ENCODE measurements at regions not wholly inside any gene's neighbourhood (a gene's known extent, or its start where the extent isn't known, plus 50 kb on each side); places are given as distances from the start of the nearest gene placed in this dataset.
"Not testable (repeated sequence)": the region's sequence is repeated elsewhere in the genome, so short reads cannot be mapped to it uniquely, and the experiment has no call there.

DNA sequence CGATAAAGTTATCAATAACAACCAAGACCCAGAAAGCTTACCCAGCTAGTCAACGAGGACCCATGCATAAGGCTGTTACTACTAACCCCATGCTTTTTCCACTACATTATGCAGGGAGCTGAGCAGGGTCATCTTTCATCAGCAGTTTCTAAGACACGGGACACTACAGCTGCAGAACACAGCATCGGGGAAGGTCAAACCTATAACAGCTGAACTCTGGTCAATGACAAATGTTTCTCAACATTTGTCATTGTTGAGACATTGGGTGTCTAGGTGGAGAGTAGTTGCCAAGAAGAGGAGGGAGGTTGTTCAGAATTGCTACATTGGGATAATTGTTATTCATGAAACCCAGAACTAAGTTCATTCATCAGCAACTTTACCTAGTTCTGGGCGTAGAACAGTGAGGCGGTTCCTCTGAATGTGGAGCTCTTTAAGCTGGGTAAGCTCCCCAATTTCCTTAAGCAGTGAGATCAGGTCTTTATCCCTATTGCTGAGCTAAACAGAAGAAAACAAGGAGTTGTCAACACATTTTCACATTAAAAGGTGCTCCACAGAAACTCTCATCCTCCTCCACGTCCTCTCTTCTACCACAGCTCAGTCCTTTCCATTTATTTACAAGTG is 105.6 kb downstream of the ZNF22 start:
- no peak for DNase-seq (ENCODE audit: low read depth)
- TF ChIP-seq, protein P1, sequence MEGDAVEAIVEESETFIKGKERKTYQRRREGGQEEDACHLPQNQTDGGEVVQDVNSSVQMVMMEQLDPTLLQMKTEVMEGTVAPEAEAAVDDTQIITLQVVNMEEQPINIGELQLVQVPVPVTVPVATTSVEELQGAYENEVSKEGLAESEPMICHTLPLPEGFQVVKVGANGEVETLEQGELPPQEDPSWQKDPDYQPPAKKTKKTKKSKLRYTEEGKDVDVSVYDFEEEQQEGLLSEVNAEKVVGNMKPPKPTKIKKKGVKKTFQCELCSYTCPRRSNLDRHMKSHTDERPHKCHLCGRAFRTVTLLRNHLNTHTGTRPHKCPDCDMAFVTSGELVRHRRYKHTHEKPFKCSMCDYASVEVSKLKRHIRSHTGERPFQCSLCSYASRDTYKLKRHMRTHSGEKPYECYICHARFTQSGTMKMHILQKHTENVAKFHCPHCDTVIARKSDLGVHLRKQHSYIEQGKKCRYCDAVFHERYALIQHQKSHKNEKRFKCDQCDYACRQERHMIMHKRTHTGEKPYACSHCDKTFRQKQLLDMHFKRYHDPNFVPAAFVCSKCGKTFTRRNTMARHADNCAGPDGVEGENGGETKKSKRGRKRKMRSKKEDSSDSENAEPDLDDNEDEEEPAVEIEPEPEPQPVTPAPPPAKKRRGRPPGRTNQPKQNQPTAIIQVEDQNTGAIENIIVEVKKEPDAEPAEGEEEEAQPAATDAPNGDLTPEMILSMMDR (IDR thresholded peaks at IDR 0.05; ENCODE audit: insufficient read depth, low read length), result no peak
- H3K4me3 ChIP-seq (ENCODE audit: low read depth, low read length), result no peak overlapping the region

- TF ChIP-seq, protein P1 (IDR thresholded peaks at IDR 0.05; ENCODE audit: insufficient read depth, low read length), result no peak
- no peak overlapping the region for H3K4me3 ChIP-seq (ENCODE audit: low read depth, low read length)
- no peak for DNase-seq (ENCODE audit: low read depth)
Observed at GRCh38 chr10:45111509-45111908, 110.8 kb downstream of the ZNF22 start.

DNA sequence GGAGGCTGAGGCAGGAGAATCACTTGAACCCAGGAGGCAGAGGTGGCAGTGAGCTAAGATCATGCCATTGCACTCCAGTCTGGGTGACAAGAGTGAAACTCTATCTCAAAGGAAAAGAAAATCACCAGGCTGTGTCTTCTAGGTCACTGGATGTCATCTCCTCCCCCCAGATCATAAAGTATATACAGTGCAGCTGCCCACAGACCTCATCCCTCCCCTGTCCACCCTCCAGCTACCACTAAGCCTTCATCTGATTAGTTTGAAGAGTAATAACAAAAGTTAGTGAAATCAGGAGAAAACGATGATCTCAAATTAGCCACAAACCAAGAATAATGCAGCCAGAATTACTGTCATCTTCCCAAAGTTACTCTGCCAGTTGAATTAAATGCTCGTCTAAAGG is 117.2 kb downstream of the ZNF22 start:
- not testable (repeated sequence) for DNase-seq (ENCODE audit: low read depth); H3K4me3 ChIP-seq (ENCODE audit: low read depth, low read length)

- H3K4me3 ChIP-seq (ENCODE audit: low read depth, low read length), result no peak overlapping the region
- TF ChIP-seq, protein P1 (IDR thresholded peaks at IDR 0.05; ENCODE audit: insufficient read depth, low read length), result no peak
- DNase-seq (ENCODE audit: low read depth), result no peak
Observed at GRCh38 chr10:45118929-45119328, 118.2 kb downstream of the ZNF22 start.

DNA sequence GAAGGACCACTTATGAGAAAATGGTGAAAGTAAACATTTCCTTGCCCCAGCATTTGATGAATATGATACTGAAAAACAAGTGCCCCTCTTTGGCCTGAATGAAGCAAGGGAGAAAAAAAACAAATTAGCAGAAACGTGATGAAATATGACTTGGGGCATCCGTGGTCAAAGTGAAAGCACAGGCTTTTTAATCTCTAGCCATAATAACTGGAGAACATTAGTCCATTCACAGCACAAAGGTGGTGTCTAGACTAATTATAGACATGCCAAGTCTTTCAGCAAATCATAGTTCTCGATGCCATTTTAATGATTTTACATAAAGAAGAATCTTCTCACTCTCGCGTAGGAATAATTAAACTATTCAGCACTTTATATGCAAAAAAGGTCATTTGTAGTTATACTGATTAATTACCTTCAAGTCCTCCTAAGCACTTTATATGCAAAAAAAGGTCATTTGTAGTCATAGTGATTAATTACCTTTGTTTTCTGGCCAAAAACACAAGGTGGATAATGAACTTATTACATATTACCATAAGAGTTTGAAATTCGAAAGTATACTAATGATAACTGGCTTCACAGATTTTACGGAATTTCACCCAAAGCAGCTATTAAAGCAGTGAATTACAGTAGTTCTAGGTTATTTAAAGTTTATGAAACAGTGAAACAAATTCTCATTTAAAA is 121.6 kb downstream of the ZNF22 start:
- not testable (repeated sequence) for H3K4me3 ChIP-seq (ENCODE audit: low read depth, low read length); DNase-seq (ENCODE audit: low read depth)

- H3K4me3 ChIP-seq (ENCODE audit: low read depth, low read length), result no peak overlapping the region
- no peak for DNase-seq (ENCODE audit: low read depth)
- TF ChIP-seq, protein P1 (IDR thresholded peaks at IDR 0.05; ENCODE audit: insufficient read depth, low read length), result no peak
Observed at GRCh38 chr10:45135443-45136198, 134.9 kb downstream of the ZNF22 start.

DNA sequence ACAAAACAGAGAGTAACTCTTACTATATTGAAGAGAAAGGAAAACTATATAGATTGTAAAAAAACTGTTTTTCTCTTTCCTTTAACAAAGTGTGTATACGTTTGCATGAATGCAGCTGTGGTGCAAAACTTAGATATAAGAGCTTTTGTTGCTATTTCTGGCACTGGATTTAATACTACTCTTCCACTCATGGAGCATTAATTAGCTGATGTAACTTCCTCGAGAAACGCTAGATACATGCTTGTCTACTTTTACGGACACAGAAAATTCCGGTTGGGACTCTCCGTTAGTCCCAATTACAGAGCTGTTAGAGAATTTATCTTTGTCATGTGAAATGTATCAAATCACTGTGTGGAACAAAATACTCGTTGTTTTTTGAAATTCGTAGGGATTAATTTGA is 135.5 kb downstream of the ZNF22 start:
- DNase-seq (ENCODE audit: low read depth), result no peak
- TF ChIP-seq, protein P1 (IDR thresholded peaks at IDR 0.05; ENCODE audit: insufficient read depth, low read length), result no peak
- H3K4me3 ChIP-seq (ENCODE audit: low read depth, low read length), result no peak overlapping the region
